Kidney epithelial cell (primary cell): ENCODE measurements at regions not wholly inside any gene's neighbourhood (a gene's known extent, or its start where the extent isn't known, plus 50 kb on each side); places are given as distances from the start of the nearest gene placed in this dataset.

Source experiments
- DNase-seq: peaks from one replicate; pipeline ENCODE4 v3.0.0-alpha.2; 2010; ENCODE audit warnings: low read depth
- H3K27me3 ChIP-seq: 2 replicates; pipeline ENCODE4 v1.6.0; 2011; ENCODE audit warnings: low read length; ENCODE audit not compliant: control insufficient read depth, insufficient read depth
- H3K36me3 ChIP-seq: 2 replicates; pipeline ENCODE4 v1.5.1; 2011; ENCODE audit warnings: low read length; ENCODE audit not compliant: control insufficient read depth, insufficient read depth
- H3K4me3 ChIP-seq: 2 replicates; pipeline ENCODE4 v1.5.1; 2011; ENCODE audit warnings: low read depth, mild to moderate bottlenecking, control low read depth, low read length
- TF ChIP-seq, protein P1 (sequence below): IDR thresholded peaks from 2 replicates; pipeline ENCODE4 v1.5.1; 2011; ENCODE audit warnings: mild to moderate bottlenecking, moderate library complexity, low read length, control low read depth, inconsistent platforms; ENCODE audit not compliant: insufficient read depth, poor library complexity, severe bottlenecking

DNA sequence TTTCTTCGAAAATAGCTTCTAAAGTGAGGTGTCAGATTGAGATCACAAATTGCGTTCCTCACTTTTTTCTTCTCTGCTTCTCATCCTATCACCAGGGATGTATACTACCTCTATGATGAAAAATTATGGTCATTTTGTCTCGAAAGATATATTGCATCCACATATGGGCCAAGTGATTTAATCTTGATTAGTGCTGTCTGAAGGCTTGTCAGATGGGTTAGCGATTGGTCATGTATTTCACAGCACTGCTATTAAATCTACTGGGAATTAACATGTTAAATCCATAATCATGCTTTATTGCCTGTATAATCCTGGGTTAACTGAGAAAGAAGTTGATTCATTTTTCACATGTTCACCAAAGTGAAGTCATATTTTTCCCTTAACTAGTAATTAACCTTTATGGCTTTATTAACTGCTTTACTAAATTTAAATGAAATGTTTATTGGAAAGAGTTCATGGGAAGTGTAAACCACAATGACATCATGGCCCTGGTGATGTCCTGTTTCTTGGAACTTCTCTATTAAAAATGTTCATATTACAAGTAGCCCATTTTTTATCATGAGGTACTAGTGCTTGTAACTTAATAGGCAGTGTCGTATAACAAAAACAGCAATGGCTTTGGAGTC lies 193.3 kb downstream of the SMC2 start:
- H3K36me3 ChIP-seq = no peaks in the 10 kb centered on the region
- no peak overlapping the region for H3K4me3 ChIP-seq
- TF ChIP-seq, protein P1, sequence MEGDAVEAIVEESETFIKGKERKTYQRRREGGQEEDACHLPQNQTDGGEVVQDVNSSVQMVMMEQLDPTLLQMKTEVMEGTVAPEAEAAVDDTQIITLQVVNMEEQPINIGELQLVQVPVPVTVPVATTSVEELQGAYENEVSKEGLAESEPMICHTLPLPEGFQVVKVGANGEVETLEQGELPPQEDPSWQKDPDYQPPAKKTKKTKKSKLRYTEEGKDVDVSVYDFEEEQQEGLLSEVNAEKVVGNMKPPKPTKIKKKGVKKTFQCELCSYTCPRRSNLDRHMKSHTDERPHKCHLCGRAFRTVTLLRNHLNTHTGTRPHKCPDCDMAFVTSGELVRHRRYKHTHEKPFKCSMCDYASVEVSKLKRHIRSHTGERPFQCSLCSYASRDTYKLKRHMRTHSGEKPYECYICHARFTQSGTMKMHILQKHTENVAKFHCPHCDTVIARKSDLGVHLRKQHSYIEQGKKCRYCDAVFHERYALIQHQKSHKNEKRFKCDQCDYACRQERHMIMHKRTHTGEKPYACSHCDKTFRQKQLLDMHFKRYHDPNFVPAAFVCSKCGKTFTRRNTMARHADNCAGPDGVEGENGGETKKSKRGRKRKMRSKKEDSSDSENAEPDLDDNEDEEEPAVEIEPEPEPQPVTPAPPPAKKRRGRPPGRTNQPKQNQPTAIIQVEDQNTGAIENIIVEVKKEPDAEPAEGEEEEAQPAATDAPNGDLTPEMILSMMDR = no peak
- H3K27me3 ChIP-seq = no peaks in the 10 kb centered on the region
- no peak for DNase-seq

DNA sequence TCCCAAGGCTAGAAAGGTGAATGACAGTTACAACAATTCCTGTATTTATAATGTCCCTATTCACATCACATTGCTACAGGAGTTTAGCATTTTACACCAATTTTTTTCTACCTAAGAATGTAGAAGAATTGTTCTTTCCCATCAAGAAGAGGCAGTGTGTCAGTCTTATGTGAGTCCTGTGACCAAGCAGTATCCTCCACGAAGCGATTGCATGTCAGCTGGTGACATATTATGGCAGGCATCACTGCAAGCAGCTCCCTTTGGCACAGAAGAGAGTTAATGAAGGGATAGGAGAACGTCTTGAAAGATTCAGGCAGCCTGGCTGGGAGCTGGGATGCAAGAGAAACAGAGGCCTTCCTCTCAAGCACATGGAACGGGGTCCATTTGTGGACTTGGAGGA lies 199.8 kb downstream of the SMC2 start:
- H3K36me3 ChIP-seq = no peaks in the 10 kb centered on the region
- no peak for DNase-seq
- TF ChIP-seq, protein P1 = no peak
- H3K27me3 ChIP-seq = no peaks in the 10 kb centered on the region
- no peak overlapping the region for H3K4me3 ChIP-seq

DNA sequence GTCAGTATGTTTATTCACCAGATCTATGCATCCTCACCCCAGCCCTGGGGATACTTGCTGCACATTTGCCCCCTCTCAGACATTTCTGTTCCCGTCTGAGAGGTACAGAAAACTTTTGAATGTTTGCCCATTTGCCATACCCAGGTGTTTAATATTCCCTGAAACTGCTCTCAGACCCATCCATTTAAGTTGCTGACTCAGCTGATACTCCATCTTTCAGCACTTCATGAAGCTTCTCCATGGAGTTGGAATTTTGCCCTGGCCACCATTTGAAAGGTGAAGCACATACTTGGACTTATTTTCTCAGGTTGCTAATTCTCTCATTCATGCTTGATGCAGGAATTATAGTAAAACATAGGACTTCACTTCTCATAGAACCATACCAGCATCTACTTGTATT lies 203.9 kb upstream of the OR13F1 start:
- Histone ChIP-seq H3K4me3 (no peak overlapping the region), H3K36me3 (no peaks in the 10 kb centered on the region), H3K27me3 (no peaks in the 10 kb centered on the region)
- TF ChIP-seq, protein P1 = no peak
- no peak for DNase-seq

DNA sequence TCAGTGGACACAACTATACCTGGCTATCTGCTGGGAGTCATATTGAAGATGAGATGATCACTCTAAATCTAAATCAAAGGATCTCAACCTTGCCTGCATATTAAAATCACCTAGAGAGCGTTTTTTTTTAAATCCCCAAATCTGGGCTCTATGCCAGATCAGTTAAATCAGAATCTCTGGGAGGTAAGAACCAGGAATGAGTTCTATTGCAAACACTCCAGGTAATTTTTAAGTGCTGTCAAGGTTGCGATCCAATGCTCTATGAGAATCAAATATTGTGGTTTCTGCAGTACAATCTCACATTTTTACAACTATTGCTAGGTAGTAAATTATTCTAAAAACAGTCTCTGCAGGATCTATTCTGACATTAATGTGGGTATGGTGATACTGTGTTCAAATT lies 202.3 kb upstream of the OR13F1 start:
- Histone ChIP-seq H3K36me3 (no peaks in the 10 kb centered on the region), H3K4me3 (no peak overlapping the region), H3K27me3 (no peaks in the 10 kb centered on the region)
- no peak for DNase-seq
- TF ChIP-seq, protein P1 = no peak

DNA sequence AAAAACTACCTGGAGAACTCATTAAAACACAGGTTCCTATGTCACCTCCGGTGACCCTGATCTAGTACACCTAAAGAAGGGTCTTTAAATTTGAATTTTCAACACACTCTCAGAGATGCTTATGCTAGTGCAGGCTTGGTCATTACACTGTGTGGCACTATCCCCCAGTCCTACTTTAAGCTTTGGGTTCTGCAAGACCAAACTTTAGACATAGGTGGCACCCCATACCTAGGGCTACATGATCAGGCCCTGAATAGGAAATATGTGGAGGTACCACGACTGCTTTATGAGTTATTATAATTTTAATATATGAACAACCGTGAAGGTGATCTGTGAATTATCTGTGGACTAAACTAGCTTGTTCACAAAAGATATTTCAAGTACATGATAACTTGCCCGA lies 201.3 kb upstream of the OR13F1 start:
- Histone ChIP-seq H3K27me3 (no peaks in the 10 kb centered on the region), H3K4me3 (no peak overlapping the region), H3K36me3 (no peaks in the 10 kb centered on the region)
- TF ChIP-seq, protein P1 = no peak
- DNase-seq = no peak

DNA sequence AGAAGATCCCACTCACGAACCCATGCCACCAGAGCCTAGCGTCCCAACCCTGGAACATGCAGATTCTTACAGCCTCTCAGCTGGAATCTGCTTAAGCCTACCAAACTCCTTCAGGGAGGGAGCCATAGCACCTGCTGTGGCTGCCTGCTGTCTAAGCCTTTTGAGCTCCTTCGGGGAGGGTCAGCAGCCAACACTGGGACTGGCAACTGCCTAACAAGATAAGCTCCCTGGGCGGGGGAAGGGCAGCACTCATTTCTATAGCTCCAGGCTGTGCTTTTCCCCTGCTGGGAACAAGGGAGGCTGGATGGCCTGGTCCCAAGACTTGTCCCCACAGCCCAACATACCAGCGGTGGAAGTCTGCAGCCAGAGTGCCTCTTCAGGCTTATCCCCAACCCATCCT lies 199.1 kb upstream of the OR13F1 start:
- DNase-seq = no peak
- TF ChIP-seq, protein P1 = no peak

More for the DNA sequence above, 199.1 kb upstream of the OR13F1 start:
- no peak overlapping the region for H3K4me3 ChIP-seq
- no peaks in the 10 kb centered on the region for H3K36me3 ChIP-seq
- no peaks in the 10 kb centered on the region for H3K27me3 ChIP-seq
